Peyer's patch (tissue), 4 donors: ENCODE measurements at regions not wholly inside any gene's neighbourhood (a gene's known extent, or its start where the extent isn't known, plus 50 kb on each side); places are given as distances from the start of the nearest gene placed in this dataset.
A peak's percentile ranks its signal among the peaks of the same experiment; 100 is the strongest.
"Not testable (repeated sequence)": the region's sequence is repeated elsewhere in the genome, so short reads cannot be mapped to it uniquely, and the experiment has no call there.

Experiments used
- DNase-seq, 3 donors: peaks; one replicate each; pipeline ENCODE4 v3.0.0-alpha.2; 2017 to 2019
- H3K27ac ChIP-seq, 4 donors: fragments of 200-600 bp; sonication (generic); one replicate each; pipeline ENCODE4 v1.5.1; 2016 to 2019
- H3K27me3 ChIP-seq, 2 donors: fragments of 200-600 bp; sonication (generic); one replicate each; pipeline ENCODE4 v1.5.1; 2019
- H3K36me3 ChIP-seq, 3 donors: fragments of 200-600 bp; sonication (generic); one replicate each; pipeline ENCODE4 v1.5.1; 2016 to 2019
- H3K4me1 ChIP-seq, 4 donors: fragments of 200-600 bp; sonication (generic); one replicate each; pipeline ENCODE4 v1.5.1; 2016 to 2019
- H3K4me3 ChIP-seq, 4 donors: fragments of 200-600 bp; sonication (generic); 1 replicate in 3 of 4; 2 replicates in 1 of 4; pipeline ENCODE4 v1.5.1; 2016 to 2019; ENCODE audit warnings: mild to moderate bottlenecking in 1 of 4
- H3K9me3 ChIP-seq, 4 donors: fragments of 200-600 bp; sonication (generic); one replicate each; pipeline ENCODE4 v1.5.1; 2016 to 2019; ENCODE audit warnings: mild to moderate bottlenecking in 1 of 4
- CTCF ChIP-seq, 6 experiments: fragments of 450-650 bp in 4 of 6; fragments of 200-600 bp in 2 of 6; sonication (generic) in 1 of 6; IDR thresholded peaks; one replicate each; pipeline ENCODE4 v1.5.1; 2017 to 2019; ENCODE audit warnings: antibody characterized with exemption in 6 of 6, mild to moderate bottlenecking in 3 of 6, moderate library complexity in 1 of 6
- POLR2A ChIP-seq, 2 donors: fragments of 450-650 bp; IDR thresholded peaks; one replicate each; pipeline ENCODE4 v1.5.1; 2017; ENCODE audit warnings: antibody characterized with exemption in 2 of 2, mild to moderate bottlenecking in 2 of 2, moderate library complexity in 2 of 2

- H3K36me3 ChIP-seq = no peaks in the 10 kb centered on the region
- no peaks in the 10 kb centered on the region for H3K27me3 ChIP-seq
- H3K4me1 ChIP-seq = no peaks in the 10 kb centered on the region
- H3K9me3 ChIP-seq = no peaks in the 10 kb centered on the region
- no peak overlapping the region for H3K4me3 ChIP-seq
- DNase-seq = no peak
- H3K27ac ChIP-seq = no peak overlapping the region
- no peak for TF ChIP-seq CTCF (IDR thresholded peaks at IDR 0.05)
- TF ChIP-seq POLR2A (IDR thresholded peaks at IDR 0.05) = no peak
Measured at GRCh38 chr1:174080819-174081218, 58.7 kb upstream of the RC3H1 start.

- TF ChIP-seq CTCF (IDR thresholded peaks at IDR 0.05) = no peak
- TF ChIP-seq POLR2A (IDR thresholded peaks at IDR 0.05) = no peak
- Histone ChIP-seq H3K4me3 (no peak overlapping the region), H3K27me3 (no peaks in the 10 kb centered on the region), H3K27ac (no peak overlapping the region), H3K9me3 (no peaks in the 10 kb centered on the region), H3K4me1 (no peaks in the 10 kb centered on the region), H3K36me3 (no peaks in the 10 kb centered on the region)
- DNase-seq = no peak
Measured at GRCh38 chr1:174079796-174080195, 57.6 kb upstream of the RC3H1 start.

GRCh38 chr1:174078916-174079315 is 56.8 kb upstream of the RC3H1 start:
- H3K4me1 ChIP-seq, DNase-seq, H3K27me3 ChIP-seq, H3K9me3 ChIP-seq, H3K4me3 ChIP-seq, H3K36me3 ChIP-seq, H3K27ac ChIP-seq: not testable (repeated sequence)

GRCh38 chr1:174077749-174078490 is 55.8 kb upstream of the RC3H1 start:
- no peaks in the 10 kb centered on the region for H3K4me1 ChIP-seq
- no peaks in the 10 kb centered on the region for H3K36me3 ChIP-seq
- no peak overlapping the region for H3K4me3 ChIP-seq
- H3K9me3 ChIP-seq = no peaks in the 10 kb centered on the region
- no peaks in the 10 kb centered on the region for H3K27me3 ChIP-seq
- TF ChIP-seq POLR2A (IDR thresholded peaks at IDR 0.05) (no peak), CTCF (IDR thresholded peaks at IDR 0.05) (no peak)
- no peak overlapping the region for H3K27ac ChIP-seq
- DNase-seq = no peak

GRCh38 chr1:174075245-174075692 is 53.1 kb upstream of the RC3H1 start:
- DNase-seq = no peak
- Histone ChIP-seq H3K4me3 (no peak overlapping the region), H3K36me3 (no peaks in the 10 kb centered on the region), H3K27me3 (no peaks in the 10 kb centered on the region), H3K4me1 (no peaks in the 10 kb centered on the region), H3K9me3 (no peaks in the 10 kb centered on the region), H3K27ac (no peak overlapping the region)
- TF ChIP-seq POLR2A (IDR thresholded peaks at IDR 0.05) = no peak
- no peak for TF ChIP-seq CTCF (IDR thresholded peaks at IDR 0.05)

GRCh38 chr1:174074757-174075156 is 52.6 kb upstream of the RC3H1 start:
- no peak for DNase-seq
- no peaks in the 10 kb centered on the region for H3K36me3 ChIP-seq
- no peak overlapping the region for H3K4me3 ChIP-seq
- no peak overlapping the region for H3K27ac ChIP-seq
- H3K27me3 ChIP-seq = no peaks in the 10 kb centered on the region
- no peaks in the 10 kb centered on the region for H3K9me3 ChIP-seq
- TF ChIP-seq CTCF (IDR thresholded peaks at IDR 0.05) (peak in 4 of 6 experiments; percentile 20 to 55 (median 46)), POLR2A (IDR thresholded peaks at IDR 0.05) (no peak)
- H3K4me1 ChIP-seq = no peaks in the 10 kb centered on the region
